PC-9 (cell line): ENCODE measurements at regions not wholly inside any gene's neighbourhood (a gene's known extent, or its start where the extent isn't known, plus 50 kb on each side); places are given as distances from the start of the nearest gene placed in this dataset.

Experiments used
- CTCF ChIP-seq: fragments of 200-600 bp; sonication (generic); conservative IDR thresholded peaks from 2 replicates; pipeline ENCODE4 v1.6.1; 2017; ENCODE audit warnings: mixed run types, antibody characterized with exemption, mild to moderate bottlenecking, moderate library complexity
- EZH2 ChIP-seq: fragments of 200-600 bp; sonication (generic); IDR thresholded peaks from 2 replicates; pipeline ENCODE4 v1.8.0; 2017; ENCODE audit warnings: antibody characterized with exemption, low read depth

- TF ChIP-seq CTCF, result no peak
- TF ChIP-seq EZH2, result no peak
These were observed 217.1 kb upstream of the WSB1 start for GRCh38 chr17:27076814-27077213.
